GM23338 (cell line): ENCODE measurements at regions not wholly inside any gene's neighbourhood (a gene's known extent, or its start where the extent isn't known, plus 50 kb on each side); places are given as distances from the start of the nearest gene placed in this dataset.

ENCODE experiments used
- EZH2 ChIP-seq: fragments of 200-600 bp; sonication (generic); IDR thresholded peaks from one replicate; pipeline ENCODE4 v1.8.0; 2017; ENCODE audit warnings: antibody characterized with exemption, mild to moderate bottlenecking, low read depth; ENCODE audit not compliant: unreplicated experiment
- EZH2phosphoT487 ChIP-seq: fragments of 200-600 bp; sonication (generic); IDR thresholded peaks from one replicate; pipeline ENCODE4 v1.8.1; 2018; ENCODE audit warnings: antibody characterized with exemption; ENCODE audit not compliant: unreplicated experiment
- JUNB ChIP-seq: IDR thresholded peaks from one replicate; pipeline ENCODE4 v1.6.1; 2016; ENCODE audit warnings: antibody characterized with exemption; ENCODE audit not compliant: unreplicated experiment
- TF ChIP-seq, protein P1 (sequence below), 2 experiments: fragments of 200-600 bp in 1 of 2; sonication (generic) in 1 of 2; conservative IDR thresholded peaks; 2 replicates each; pipeline versions ENCODE4 v1.5.1 to v1.6.1; 2016 to 2017; ENCODE audit warnings: antibody characterized with exemption in 2 of 2, low read depth in 2 of 2, mild to moderate bottlenecking in 2 of 2, moderate library complexity in 1 of 2
- TF ChIP-seq, protein P2 (sequence below): IDR thresholded peaks from one replicate; pipeline ENCODE4 v1.6.1; 2018; ENCODE audit warnings: antibody characterized with exemption; ENCODE audit not compliant: unreplicated experiment

DNA sequence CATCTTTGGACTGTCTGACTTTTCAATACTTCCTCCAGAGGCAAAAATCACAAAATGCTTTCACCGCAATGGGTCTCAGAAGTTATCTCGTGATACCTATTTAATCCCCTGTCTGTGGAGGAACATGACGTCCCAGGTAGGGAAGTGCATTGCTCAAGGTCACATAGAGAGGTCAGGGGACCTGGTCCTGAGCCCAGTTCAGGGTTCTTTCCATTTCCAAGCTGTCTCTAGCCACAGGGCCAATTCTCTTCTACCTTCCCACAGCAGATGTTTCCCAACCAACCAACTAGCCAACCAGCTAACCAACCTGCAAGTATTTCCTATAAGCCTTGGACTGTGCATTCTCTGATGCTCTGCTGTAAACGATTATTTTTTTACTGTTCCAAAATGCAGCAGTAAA lies 122.2 kb upstream of the DLG1 start:
- TF ChIP-seq, protein P1, sequence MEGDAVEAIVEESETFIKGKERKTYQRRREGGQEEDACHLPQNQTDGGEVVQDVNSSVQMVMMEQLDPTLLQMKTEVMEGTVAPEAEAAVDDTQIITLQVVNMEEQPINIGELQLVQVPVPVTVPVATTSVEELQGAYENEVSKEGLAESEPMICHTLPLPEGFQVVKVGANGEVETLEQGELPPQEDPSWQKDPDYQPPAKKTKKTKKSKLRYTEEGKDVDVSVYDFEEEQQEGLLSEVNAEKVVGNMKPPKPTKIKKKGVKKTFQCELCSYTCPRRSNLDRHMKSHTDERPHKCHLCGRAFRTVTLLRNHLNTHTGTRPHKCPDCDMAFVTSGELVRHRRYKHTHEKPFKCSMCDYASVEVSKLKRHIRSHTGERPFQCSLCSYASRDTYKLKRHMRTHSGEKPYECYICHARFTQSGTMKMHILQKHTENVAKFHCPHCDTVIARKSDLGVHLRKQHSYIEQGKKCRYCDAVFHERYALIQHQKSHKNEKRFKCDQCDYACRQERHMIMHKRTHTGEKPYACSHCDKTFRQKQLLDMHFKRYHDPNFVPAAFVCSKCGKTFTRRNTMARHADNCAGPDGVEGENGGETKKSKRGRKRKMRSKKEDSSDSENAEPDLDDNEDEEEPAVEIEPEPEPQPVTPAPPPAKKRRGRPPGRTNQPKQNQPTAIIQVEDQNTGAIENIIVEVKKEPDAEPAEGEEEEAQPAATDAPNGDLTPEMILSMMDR (conservative IDR thresholded peaks at IDR 0.05; ENCODE audit: low read depth in 2 of 2), result no peak
- TF ChIP-seq JUNB, result no peak
- TF ChIP-seq EZH2, result no peak
- TF ChIP-seq, protein P2, sequence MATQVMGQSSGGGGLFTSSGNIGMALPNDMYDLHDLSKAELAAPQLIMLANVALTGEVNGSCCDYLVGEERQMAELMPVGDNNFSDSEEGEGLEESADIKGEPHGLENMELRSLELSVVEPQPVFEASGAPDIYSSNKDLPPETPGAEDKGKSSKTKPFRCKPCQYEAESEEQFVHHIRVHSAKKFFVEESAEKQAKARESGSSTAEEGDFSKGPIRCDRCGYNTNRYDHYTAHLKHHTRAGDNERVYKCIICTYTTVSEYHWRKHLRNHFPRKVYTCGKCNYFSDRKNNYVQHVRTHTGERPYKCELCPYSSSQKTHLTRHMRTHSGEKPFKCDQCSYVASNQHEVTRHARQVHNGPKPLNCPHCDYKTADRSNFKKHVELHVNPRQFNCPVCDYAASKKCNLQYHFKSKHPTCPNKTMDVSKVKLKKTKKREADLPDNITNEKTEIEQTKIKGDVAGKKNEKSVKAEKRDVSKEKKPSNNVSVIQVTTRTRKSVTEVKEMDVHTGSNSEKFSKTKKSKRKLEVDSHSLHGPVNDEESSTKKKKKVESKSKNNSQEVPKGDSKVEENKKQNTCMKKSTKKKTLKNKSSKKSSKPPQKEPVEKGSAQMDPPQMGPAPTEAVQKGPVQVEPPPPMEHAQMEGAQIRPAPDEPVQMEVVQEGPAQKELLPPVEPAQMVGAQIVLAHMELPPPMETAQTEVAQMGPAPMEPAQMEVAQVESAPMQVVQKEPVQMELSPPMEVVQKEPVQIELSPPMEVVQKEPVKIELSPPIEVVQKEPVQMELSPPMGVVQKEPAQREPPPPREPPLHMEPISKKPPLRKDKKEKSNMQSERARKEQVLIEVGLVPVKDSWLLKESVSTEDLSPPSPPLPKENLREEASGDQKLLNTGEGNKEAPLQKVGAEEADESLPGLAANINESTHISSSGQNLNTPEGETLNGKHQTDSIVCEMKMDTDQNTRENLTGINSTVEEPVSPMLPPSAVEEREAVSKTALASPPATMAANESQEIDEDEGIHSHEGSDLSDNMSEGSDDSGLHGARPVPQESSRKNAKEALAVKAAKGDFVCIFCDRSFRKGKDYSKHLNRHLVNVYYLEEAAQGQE, result no peak
- TF ChIP-seq EZH2phosphoT487, result no peak
